ENCODE measurements at regions not wholly inside any gene's neighbourhood (a gene's known extent, or its start where the extent isn't known, plus 50 kb on each side); places are given as distances from the start of the nearest gene placed in this dataset.

GRCh38 chr4:115374621-115375020 lies 261.2 kb upstream of the NDST4 start:
- DNase-seq, result no peak

GRCh38 chr4:115370490-115370889 lies 257.1 kb upstream of the NDST4 start:
- DNase-seq, result no peak

GRCh38 chr4:115370012-115370411 lies 256.6 kb upstream of the NDST4 start:
- no peak for DNase-seq

- no peak for DNase-seq
Observed at GRCh38 chr4:115366390-115366789, 253.0 kb upstream of the NDST4 start.

- no peak for DNase-seq
Observed at GRCh38 chr4:115365185-115365584, 251.8 kb upstream of the NDST4 start.

- no peak for DNase-seq
Observed at GRCh38 chr4:115361781-115362180, 248.4 kb upstream of the NDST4 start.

GRCh38 chr4:115360431-115360830 lies 247.0 kb upstream of the NDST4 start:
- no peak for DNase-seq

GRCh38 chr4:115357776-115358175 lies 244.4 kb upstream of the NDST4 start:
- no peak for DNase-seq

- DNase-seq, result no peak
Observed at GRCh38 chr4:115356176-115356575, 242.8 kb upstream of the NDST4 start.

- no peak for DNase-seq
Observed at GRCh38 chr4:115355329-115355728, 241.9 kb upstream of the NDST4 start.

- DNase-seq, result no peak
Observed at GRCh38 chr4:115353370-115353769, 239.9 kb upstream of the NDST4 start.

- DNase-seq, result no peak
Observed at GRCh38 chr4:115343171-115343570, 229.8 kb upstream of the NDST4 start.

- no peak for DNase-seq
Observed at GRCh38 chr4:115334736-115335411, 221.5 kb upstream of the NDST4 start.

- DNase-seq, result no peak
Observed at GRCh38 chr4:115332078-115332477, 218.7 kb upstream of the NDST4 start.

GRCh38 chr4:115331241-115331640 lies 217.8 kb upstream of the NDST4 start:
- no peak for DNase-seq

GRCh38 chr4:115325836-115326235 lies 212.4 kb upstream of the NDST4 start:
- no peak for DNase-seq

- DNase-seq, result no peak
Observed at GRCh38 chr4:115323106-115323707, 209.8 kb upstream of the NDST4 start.

- no peak for DNase-seq
Observed at GRCh38 chr4:115315182-115315581, 201.8 kb upstream of the NDST4 start.

GRCh38 chr4:115310641-115311040 lies 197.2 kb upstream of the NDST4 start:
- no peak for DNase-seq

- DNase-seq, result no peak
Observed at GRCh38 chr4:115294717-115295116, 181.3 kb upstream of the NDST4 start.

- no peak for DNase-seq
Observed at GRCh38 chr4:115293093-115293462, 179.7 kb upstream of the NDST4 start.

- no peak for DNase-seq
Observed at GRCh38 chr4:115292320-115293092, 179.1 kb upstream of the NDST4 start.

GRCh38 chr4:115287426-115287825 lies 174.0 kb upstream of the NDST4 start:
- DNase-seq, result no peak

- DNase-seq, result no peak
Observed at GRCh38 chr4:115279330-115279729, 165.9 kb upstream of the NDST4 start.
